K562 (cell line): ENCODE measurements at regions not wholly inside any gene's neighbourhood (a gene's known extent, or its start where the extent isn't known, plus 50 kb on each side); places are given as distances from the start of the nearest gene placed in this dataset.

Source experiments
- ATAC-seq: fragments of 200-7000 bp; cut with Tn5 transposase; 3 replicates; pipeline ENCODE4 v1.9.1; 2020; ENCODE audit warnings: moderate library complexity
- BruUV-seq: library from RNA; stranded (reverse); fragments of 400-500 nt; replicated peaks from 2 replicates; lab custom pipeline; 2021; lab: Mats Ljungman, UMichigan
- CTCF ChIA-PET: fragments of 300-600 bp; formaldehyde crosslinking; extraction: SDS; loops from one replicate; lab custom pipeline; 2021; ENCODE audit warnings: low intra/inter-chr PET ratio; lab: Yijun Ruan, JAX
- POLR2A ChIA-PET: fragments of 300-600, 350-650 bp; sonication (Branson Sonifier 250); formaldehyde crosslinking; extraction: SDS; loops from one replicate; lab custom pipeline; 2021; ENCODE audit warnings: antibody characterized with exemption, inconsistent platforms; lab: Yijun Ruan, JAX
- DNase-seq, 4 experiments: peaks; one replicate each; pipeline versions ENCODE4 v3.0.0 to v3.0.0-alpha.2; 2011 to 2018; ENCODE audit warnings: low spot score in 3 of 4, mixed read lengths in 3 of 4; ENCODE audit errors: extremely low read depth in 1 of 4
- FAIRE-seq: peaks from 2 replicates; lab custom pipeline; 2011; peaks lifted over from hg19 to GRCh38; lab: Jason Lieb, UNC
- H2AFZ ChIP-seq: 2 replicates; pipeline ENCODE4 v1.6.0; 2011; ENCODE audit warnings: low read depth, low read length, control low read depth, inconsistent platforms
- H3K27ac ChIP-seq: fragments of 200-600 bp; 3 replicates; pipeline ENCODE4 v1.8.0; 2011; ENCODE audit warnings: low read depth, mild to moderate bottlenecking, control low read depth, inconsistent platforms, low read length, moderate library complexity, mixed read lengths; ENCODE audit errors: extremely low read depth
- H3K27me3 ChIP-seq, 2 experiments: fragments of 300-600 bp in 1 of 2; 2 replicates in 1 of 2; 3 replicates in 1 of 2; pipeline versions ENCODE4 v1.6.0 to v1.8.0; 2011; ENCODE audit warnings: inconsistent platforms in 2 of 2, low read length in 2 of 2, mild to moderate bottlenecking in 1 of 2, mixed read lengths in 1 of 2, moderate library complexity in 1 of 2; ENCODE audit not compliant: control insufficient read depth in 2 of 2, insufficient read depth in 2 of 2
- H3K36me3 ChIP-seq: fragments of 300-600 bp; 3 replicates; pipeline ENCODE4 v1.8.0; 2011; ENCODE audit warnings: mild to moderate bottlenecking, low read length, inconsistent platforms; ENCODE audit not compliant: control insufficient read depth, insufficient read depth
- H3K4me1 ChIP-seq, 2 experiments: fragments of 200-600 bp in 1 of 2; replicated peaks in 1 of 2; 2 replicates in 1 of 2; 3 replicates in 1 of 2; pipeline versions ENCODE4 v1.5.1 to v1.8.0; 2011; ENCODE audit warnings: inconsistent platforms in 2 of 2, low read length in 2 of 2, mild to moderate bottlenecking in 1 of 2, mixed read lengths in 1 of 2, moderate library complexity in 1 of 2; ENCODE audit not compliant: control insufficient read depth in 2 of 2, insufficient read depth in 2 of 2
- H3K4me2 ChIP-seq: 2 replicates; pipeline ENCODE4 v1.6.1; 2011; ENCODE audit warnings: low read length, control low read depth, inconsistent platforms, mixed read lengths; ENCODE audit not compliant: insufficient read depth
- H3K4me3 ChIP-seq: fragments of 200-600 bp; sonication (generic), shearing (Covaris generic); 2 replicates; pipeline ENCODE4 v1.5.1; 2016; ENCODE audit warnings: control low read depth, inconsistent platforms
- H3K79me2 ChIP-seq: fragments of 200-600 bp; 3 replicates; pipeline ENCODE4 v1.8.0; 2011; ENCODE audit warnings: low read length, inconsistent platforms; ENCODE audit not compliant: control insufficient read depth, insufficient read depth
- H3K9ac ChIP-seq, 2 experiments: 2 replicates each; pipeline versions ENCODE4 v1.6.0 to v1.6.1; 2011; ENCODE audit warnings: low read depth in 2 of 2, low read length in 2 of 2, control low read depth in 1 of 2, inconsistent platforms in 1 of 2, mild to moderate bottlenecking in 1 of 2, mixed read lengths in 1 of 2; ENCODE audit not compliant: insufficient read depth in 1 of 2
- H3K9me1 ChIP-seq: one replicate; pipeline ENCODE4 v1.6.0; 2011; ENCODE audit warnings: inconsistent platforms, mild to moderate bottlenecking, low read length, moderate library complexity; ENCODE audit not compliant: control insufficient read depth, insufficient read depth
- H3K9me3 ChIP-seq: replicated peaks from 2 replicates; pipeline ENCODE4 v1.5.1; 2011; ENCODE audit warnings: low read depth, low read length, inconsistent platforms; ENCODE audit not compliant: control insufficient read depth, insufficient read depth
- H4K20me1 ChIP-seq: replicated peaks from 2 replicates; pipeline ENCODE4 v1.6.1; 2011; ENCODE audit warnings: low read length, inconsistent platforms, mixed read lengths; ENCODE audit not compliant: control insufficient read depth, insufficient read depth
- AFF4 ChIP-seq: sonication (generic); formaldehyde crosslinking; IDR thresholded peaks from 2 replicates; pipeline ENCODE4 v1.8.0; 2023; ENCODE audit warnings: mild to moderate bottlenecking, missing genetic modification reagents
- ETS1 ChIP-seq: conservative IDR thresholded peaks from 2 replicates; pipeline ENCODE4 v1.6.1; 2011; ENCODE audit warnings: low read depth, mild to moderate bottlenecking, low read length; ENCODE audit not compliant: control insufficient read depth
- HDAC1 ChIP-seq, 2 experiments: fragments of 450-650 bp; IDR thresholded peaks; 2 replicates each; pipeline ENCODE4 v1.6.1; 2016 to 2017; ENCODE audit warnings: inconsistent platforms in 1 of 2, mild to moderate bottlenecking in 1 of 2, moderate library complexity in 1 of 2
- PRPF4 ChIP-seq: fragments of 200-400 bp; formaldehyde crosslinking; IDR thresholded peaks from one replicate; pipeline ENCODE4 v1.6.1; 2017; ENCODE audit warnings: low read length, low read depth, mild to moderate bottlenecking; ENCODE audit not compliant: insufficient read depth, poor library complexity, severe bottlenecking
- RCOR1 ChIP-seq, 2 experiments: IDR thresholded peaks; 2 replicates each; pipeline ENCODE4 v1.6.1; 2012; ENCODE audit warnings: low read depth in 2 of 2, low read length in 2 of 2, borderline replicate concordance in 1 of 2, improper control_type of control experiment in 1 of 2
- SAFB2 ChIP-seq: fragments of 200-400 bp; formaldehyde crosslinking; IDR thresholded peaks from 2 replicates; pipeline ENCODE4 v1.6.1; 2018; ENCODE audit warnings: borderline replicate concordance, low read length, low read depth, moderate library complexity; ENCODE audit not compliant: severe bottlenecking
- SMARCE1 ChIP-seq: fragments of 450-650 bp; IDR thresholded peaks from 2 replicates; pipeline ENCODE4 v1.7.1; 2016; ENCODE audit warnings: mild to moderate bottlenecking
- TAF15 ChIP-seq: fragments of 200-400 bp; formaldehyde crosslinking; IDR thresholded peaks from 2 replicates; pipeline ENCODE4 v1.6.1; 2017; ENCODE audit warnings: mild to moderate bottlenecking, low read depth, low read length, moderate library complexity
- XRCC4 ChIP-seq: IDR thresholded peaks from one replicate; pipeline ENCODE4 v1.6.1; 2011; ENCODE audit not compliant: insufficient read depth, insufficient read length; ENCODE audit errors: extremely low read depth
- ZNF324 ChIP-seq: fragments of 250-450 bp; sonication (Bioruptor Pico); IDR thresholded peaks from 2 replicates; pipeline ENCODE4 v1.4.0; 2020; ENCODE audit warnings: mild to moderate bottlenecking
- ZNF445 ChIP-seq: fragments of 250-450 bp; sonication (Bioruptor Pico); IDR thresholded peaks from 2 replicates; pipeline ENCODE4 v1.4.0; 2020; ENCODE audit warnings: low read depth, mild to moderate bottlenecking, moderate library complexity
- WGBS: fragments of 100-300 bp; shearing (Covaris generic); methylation state at CpG from one replicate; pipeline ENCODE4 v1.1.6; 2016; ENCODE audit warnings: low coverage, mixed read lengths; ENCODE audit not compliant: insufficient coverage; ENCODE audit errors: missing lambda C conversion rate; 5-methylcytosine and 5-hydroxymethylcytosine counted together
- in situ Hi-C: fragments of 300-500 bp; cut with MboI; formaldehyde crosslinking; loops from 4 replicates; pipeline ENCODE4 v1.15.0; 2018; ENCODE audit warnings: inconsistent platforms, mixed read lengths
- intact Hi-C: fragments of 100-400 bp; cut with micrococcal nuclease; formaldehyde crosslinking; loops from 2 replicates; pipeline ENCODE4 v1.14.2; 2022
- TF ChIP-seq, protein P1 (sequence below): fragments of 250-450 bp; sonication (Bioruptor Pico); IDR thresholded peaks from 2 replicates; pipeline ENCODE4 v1.8.0; 2021; ENCODE audit warnings: moderate library complexity, mild to moderate bottlenecking, inconsistent platforms
- TF ChIP-seq, protein P2 (sequence below): fragments of 450-650 bp; IDR thresholded peaks from 2 replicates; pipeline ENCODE4 v1.7.0; 2016; ENCODE audit warnings: borderline replicate concordance

GRCh38 chr21:24705201-24705600 lies 902.1 kb downstream of the MRPL39 start:
- no peak for FAIRE-seq
- Histone ChIP-seq H2AFZ (no peak overlapping the region), H3K9me1 (no peaks in the 10 kb centered on the region), H4K20me1 (no peaks in the 10 kb centered on the region), H3K4me2 (no peak overlapping the region), H3K9me3 (no peaks in the 10 kb centered on the region; the same call in none of the 2 replicates), H3K4me1 (no peaks in the 10 kb centered on the region), H3K9ac (no peak overlapping the region), H3K27ac (no peak overlapping the region), H3K27me3 (no peaks in the 10 kb centered on the region), H3K36me3 (no peaks in the 10 kb centered on the region), H3K4me3 (no peak overlapping the region), H3K79me2 (no peaks in the 10 kb centered on the region)
- WGBS, result 0% methylated on average over 2 of the region's 2 CpGs
- in situ Hi-C loops (no loop called here), intact Hi-C loops (no loop called here)
- no TSS peak for BruUV-seq
- TF ChIP-seq SAFB2 (no peak), ZNF445 (CRISPR knock-in tag) (no peak), ETS1 (no peak), HDAC1 (IDR thresholded peaks at IDR 0.05) (no peak), TAF15 (no peak), ZNF324 (CRISPR knock-in tag) (no peak), PRPF4 (no peak), SMARCE1 (no peak), XRCC4 (no peak), RCOR1 (IDR thresholded peaks at IDR 0.05; ENCODE audit: borderline replicate concordance in 1 of 2, low read depth in 2 of 2, low read length in 2 of 2) (no peak), AFF4 (CRISPR knock-in tag) (no peak)
- TF ChIP-seq, protein P1, sequence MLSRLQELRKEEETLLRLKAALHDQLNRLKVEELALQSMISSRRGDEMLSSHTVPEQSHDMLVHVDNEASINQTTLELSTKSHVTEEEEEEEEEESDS (CRISPR knock-in tag), result no peak
- TF ChIP-seq, protein P2, sequence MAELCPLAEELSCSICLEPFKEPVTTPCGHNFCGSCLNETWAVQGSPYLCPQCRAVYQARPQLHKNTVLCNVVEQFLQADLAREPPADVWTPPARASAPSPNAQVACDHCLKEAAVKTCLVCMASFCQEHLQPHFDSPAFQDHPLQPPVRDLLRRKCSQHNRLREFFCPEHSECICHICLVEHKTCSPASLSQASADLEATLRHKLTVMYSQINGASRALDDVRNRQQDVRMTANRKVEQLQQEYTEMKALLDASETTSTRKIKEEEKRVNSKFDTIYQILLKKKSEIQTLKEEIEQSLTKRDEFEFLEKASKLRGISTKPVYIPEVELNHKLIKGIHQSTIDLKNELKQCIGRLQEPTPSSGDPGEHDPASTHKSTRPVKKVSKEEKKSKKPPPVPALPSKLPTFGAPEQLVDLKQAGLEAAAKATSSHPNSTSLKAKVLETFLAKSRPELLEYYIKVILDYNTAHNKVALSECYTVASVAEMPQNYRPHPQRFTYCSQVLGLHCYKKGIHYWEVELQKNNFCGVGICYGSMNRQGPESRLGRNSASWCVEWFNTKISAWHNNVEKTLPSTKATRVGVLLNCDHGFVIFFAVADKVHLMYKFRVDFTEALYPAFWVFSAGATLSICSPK, result no peak
- ChIA-PET CTCF (no interaction called here), POLR2A (no interaction called here)
- no peak for DNase-seq
- no peak for ATAC-seq
